GM12892 (cell line): ENCODE measurements at regions not wholly inside any gene's neighbourhood (a gene's known extent, or its start where the extent isn't known, plus 50 kb on each side); places are given as distances from the start of the nearest gene placed in this dataset.

ENCODE experiments used
- POLR2A ChIP-seq: IDR thresholded peaks from 2 replicates; pipeline ENCODE4 v1.6.1; 2011; ENCODE audit warnings: low read depth, low read length, control low read depth
- POLR2AphosphoS5 ChIP-seq: IDR thresholded peaks from 2 replicates; pipeline ENCODE4 v1.6.1; 2011; ENCODE audit warnings: low read depth, low read length, control low read depth

DNA sequence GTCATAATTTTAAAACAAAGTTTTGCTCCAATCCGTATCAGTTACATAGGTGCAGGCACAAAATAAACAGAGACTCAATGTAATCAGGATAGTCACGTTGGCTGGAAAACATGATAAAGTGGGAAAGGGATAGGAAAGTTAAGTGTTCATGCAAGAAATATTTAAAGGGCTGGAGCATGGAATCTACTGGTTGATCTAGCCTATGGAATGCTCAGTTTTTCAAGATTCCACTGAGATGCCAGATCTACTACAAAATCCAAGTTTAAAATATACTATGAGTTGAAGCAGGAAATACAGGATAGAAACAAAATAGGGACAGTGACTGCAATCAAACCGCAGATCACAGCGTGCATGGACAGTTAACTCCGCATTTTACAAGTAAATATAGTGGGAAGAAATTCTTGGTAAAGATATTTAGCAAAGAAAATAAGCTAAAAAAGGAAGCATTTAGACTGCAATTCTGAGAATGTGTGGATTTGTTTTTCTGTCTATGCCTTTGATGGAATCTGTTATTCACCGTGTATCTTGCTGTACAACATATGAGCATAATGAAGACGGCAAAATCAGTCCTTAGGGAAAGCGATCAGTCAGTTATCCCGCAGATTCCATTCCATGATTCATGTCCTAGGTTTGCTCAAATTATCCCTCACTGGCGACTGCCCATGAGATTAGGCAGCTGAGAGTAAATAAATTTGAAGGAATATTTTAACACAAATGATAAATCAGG, 1044.3 kb downstream of the FLRT2 start:
- TF ChIP-seq POLR2A, result no peak
- no peak for TF ChIP-seq POLR2AphosphoS5
